ENCODE measurements at regions not wholly inside any gene's neighbourhood (a gene's known extent, or its start where the extent isn't known, plus 50 kb on each side); places are given as distances from the start of the nearest gene placed in this dataset.

DNA sequence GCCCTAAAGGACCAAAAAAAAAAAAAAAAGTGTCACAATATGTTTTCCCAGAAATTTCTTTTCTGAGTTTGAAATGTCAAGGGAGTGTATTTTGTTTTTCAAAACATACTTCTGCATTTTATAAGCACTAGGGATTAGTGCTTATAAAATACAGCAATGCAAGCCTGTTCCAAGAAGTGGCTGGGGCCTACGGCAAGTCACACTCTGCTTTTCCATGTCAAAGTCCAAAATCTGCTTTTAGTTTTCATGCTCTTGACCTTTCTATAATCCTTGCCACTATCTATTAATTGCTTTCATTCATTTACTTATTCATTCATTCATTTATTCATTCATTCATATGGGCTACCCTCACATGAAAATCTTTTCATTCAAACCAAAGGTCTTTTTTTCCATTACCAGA lies 100.1 kb upstream of the UXS1 start:
- DNase-seq (no peak), ATAC-seq (ENCODE audit: low FRiP score in 2 of 2) (no peak)
- H3K27me3 ChIP-seq: no peaks in the 10 kb centered on the region
- WGBS, 2 donors: 84 to 86% methylated on average over 1 of the region's 1 CpG
- H3K27ac ChIP-seq: no peak overlapping the region
- TF ChIP-seq POLR2AphosphoS5 (IDR thresholded peaks at IDR 0.05) (no peak), EP300 (IDR thresholded peaks at IDR 0.05) (no peak), CTCF (IDR thresholded peaks at IDR 0.05) (no peak), POLR2A (IDR thresholded peaks at IDR 0.05) (no peak)
- H3K9me3 ChIP-seq: no peaks in the 10 kb centered on the region
- H3K4me1 ChIP-seq: no peaks in the 10 kb centered on the region
- no peak overlapping the region for H3K4me3 ChIP-seq
- no peaks in the 10 kb centered on the region for H3K36me3 ChIP-seq

GRCh38 chr2:106293271-106293783 lies 99.2 kb upstream of the UXS1 start:
- H3K27me3 ChIP-seq: no peaks in the 10 kb centered on the region
- WGBS, 2 donors: 79 to 92% methylated on average over 2 of the region's 2 CpGs
- no peaks in the 10 kb centered on the region for H3K36me3 ChIP-seq
- H3K4me1 ChIP-seq: no peaks in the 10 kb centered on the region
- ATAC-seq (ENCODE audit: low FRiP score in 2 of 2): no peak
- H3K27ac ChIP-seq: no peak overlapping the region
- TF ChIP-seq EP300 (IDR thresholded peaks at IDR 0.05): no peak
- no peak overlapping the region for H3K4me3 ChIP-seq
- no peaks in the 10 kb centered on the region for H3K9me3 ChIP-seq
- no peak for DNase-seq

GRCh38 chr2:106292627-106293026 lies 98.5 kb upstream of the UXS1 start:
- ATAC-seq (ENCODE audit: low FRiP score in 2 of 2) (no peak), DNase-seq (no peak)
- H3K27me3 ChIP-seq: no peaks in the 10 kb centered on the region
- no peaks in the 10 kb centered on the region for H3K4me1 ChIP-seq
- H3K36me3 ChIP-seq: no peaks in the 10 kb centered on the region
- TF ChIP-seq POLR2AphosphoS5 (IDR thresholded peaks at IDR 0.05): no peak
- 87 to 92% methylated on average over 3 of the region's 3 CpGs for WGBS, 2 donors
- H3K27ac ChIP-seq: no peak overlapping the region
- H3K9me3 ChIP-seq: no peaks in the 10 kb centered on the region
- H3K4me3 ChIP-seq: no peak overlapping the region

GRCh38 chr2:106288873-106289272 lies 94.8 kb upstream of the UXS1 start:
- peak in 1 of 2 donors; percentile 13 for DNase-seq
- Histone ChIP-seq H3K36me3 (no peaks in the 10 kb centered on the region), H3K9me3 (no peaks in the 10 kb centered on the region), H3K27me3 (no peaks in the 10 kb centered on the region), H3K4me3 (no peak overlapping the region), H3K4me1 (peaks cover 0 to 3% (median under 1%) of the 10 kb centered on the region in 4 donors), H3K27ac (no peak overlapping the region)
- no peak for ATAC-seq (ENCODE audit: low FRiP score in 2 of 2)
- TF ChIP-seq POLR2A (IDR thresholded peaks at IDR 0.05) (no peak), CTCF (IDR thresholded peaks at IDR 0.05) (no peak), EP300 (IDR thresholded peaks at IDR 0.05) (no peak), POLR2AphosphoS5 (IDR thresholded peaks at IDR 0.05) (no peak)
- 93 to 95% methylated on average over 9 of the region's 9 CpGs for WGBS, 2 donors

GRCh38 chr2:106285237-106285829 lies 91.2 kb upstream of the UXS1 start:
- TF ChIP-seq CTCF (IDR thresholded peaks at IDR 0.05): no peak
- no peak for TF ChIP-seq POLR2AphosphoS5 (IDR thresholded peaks at IDR 0.05)
- no peak for TF ChIP-seq EP300 (IDR thresholded peaks at IDR 0.05)
- no peak for TF ChIP-seq POLR2A (IDR thresholded peaks at IDR 0.05)
- H3K27ac ChIP-seq: no peak overlapping the region
- no peak for ATAC-seq (ENCODE audit: low FRiP score in 2 of 2)
- no peaks in the 10 kb centered on the region for H3K9me3 ChIP-seq
- H3K4me1 ChIP-seq: peaks cover 6 to 23% (median 7%) of the 10 kb centered on the region in 4 donors
- WGBS, 2 donors: 76 to 86% methylated on average over 3 of the region's 3 CpGs
- no peak for DNase-seq
- no peaks in the 10 kb centered on the region for H3K36me3 ChIP-seq
- no peaks in the 10 kb centered on the region for H3K27me3 ChIP-seq
- H3K4me3 ChIP-seq: no peak overlapping the region

DNA sequence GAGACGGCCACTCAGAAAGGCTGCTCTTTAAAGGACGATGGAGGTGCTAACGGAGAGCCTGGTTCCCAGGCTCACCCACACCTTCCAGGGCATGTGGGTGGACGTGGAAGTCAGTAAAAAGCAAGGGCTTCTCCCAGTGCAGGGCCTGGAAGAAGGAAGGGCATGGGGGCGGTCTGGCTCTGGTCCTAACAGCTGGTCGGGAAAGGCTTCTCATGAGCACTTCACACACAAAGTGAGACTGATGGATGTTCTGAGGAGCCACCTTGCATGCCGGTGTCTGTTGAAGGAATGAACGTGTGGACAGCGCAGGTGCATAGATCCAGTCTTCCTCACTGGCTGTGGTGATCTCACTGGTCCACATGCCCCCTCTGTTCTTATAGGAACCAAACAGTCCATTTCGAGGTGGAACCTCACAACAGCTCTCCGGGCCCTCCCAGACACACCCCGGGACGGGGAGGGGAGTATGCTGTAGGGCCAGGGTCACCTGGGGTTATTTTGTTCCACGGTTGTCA lies 90.6 kb upstream of the UXS1 start:
- Histone ChIP-seq H3K4me3 (no peak overlapping the region), H3K36me3 (no peaks in the 10 kb centered on the region), H3K4me1 (peaks cover 6 to 23% (median 7%) of the 10 kb centered on the region in 4 donors), H3K9me3 (no peaks in the 10 kb centered on the region), H3K27ac (no peak overlapping the region), H3K27me3 (no peaks in the 10 kb centered on the region)
- peak; percentile 17 to 38 for ATAC-seq (ENCODE audit: low FRiP score in 2 of 2)
- no peak for DNase-seq
- TF ChIP-seq CTCF (IDR thresholded peaks at IDR 0.05): no peak
- TF ChIP-seq POLR2A (IDR thresholded peaks at IDR 0.05): no peak
- no peak for TF ChIP-seq POLR2AphosphoS5 (IDR thresholded peaks at IDR 0.05)
- TF ChIP-seq EP300 (IDR thresholded peaks at IDR 0.05): no peak
- 81 to 84% methylated on average over 13 to 14 of the region's 14 CpGs for WGBS, 2 donors
